Activated CD4-positive, alpha-beta T cell treated with anti-CD3 and anti-CD28 coated beads, Interleukin-2, Interleukin-4, amounts not matched to agents 100 ng/mL and 50 ng/mL, durations not matched to agents 16 hours and 8 hours (primary cell): ENCODE measurements at regions not wholly inside any gene's neighbourhood (a gene's known extent, or its start where the extent isn't known, plus 50 kb on each side); places are given as distances from the start of the nearest gene placed in this dataset.

Experiments
- DNase-seq: peaks from one replicate; pipeline ENCODE4 v3.0.0-alpha.2; 2020; ENCODE audit warnings: low spot score

DNA sequence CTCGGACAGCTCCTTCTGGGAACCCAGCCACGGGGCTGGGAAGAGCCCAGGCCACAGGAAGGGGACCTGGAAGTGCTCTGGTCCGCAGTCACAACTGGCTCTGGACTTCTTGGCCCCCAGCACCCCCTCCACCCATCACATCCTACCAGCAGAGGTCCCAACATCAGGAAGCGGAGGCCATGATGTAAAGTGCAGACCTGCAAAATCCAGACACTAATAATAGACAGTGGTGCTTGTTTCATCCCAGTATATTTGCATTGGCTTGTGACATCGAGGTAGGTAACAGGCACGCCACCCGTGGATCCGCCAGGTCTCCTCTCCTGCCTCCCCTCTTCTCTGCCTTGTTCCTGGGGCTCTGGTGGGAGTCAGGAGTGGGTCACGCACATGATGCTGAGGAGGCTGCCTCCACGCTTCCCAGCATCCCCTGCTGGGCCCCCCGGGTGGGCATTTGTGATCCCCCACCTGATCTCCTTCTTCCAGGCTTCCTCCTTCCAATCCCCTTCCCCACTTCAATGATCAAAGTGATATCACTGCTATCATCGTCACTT, 1454.0 kb downstream of the BRD1 start:
- no peak for DNase-seq

- DNase-seq = no peak
Measured at GRCh38 chr22:48372390-48372789, 1455.3 kb downstream of the BRD1 start.

GRCh38 chr22:48371391-48371790, 1456.3 kb downstream of the BRD1 start:
- DNase-seq = no peak

GRCh38 chr22:48370508-48371325, 1457.0 kb downstream of the BRD1 start:
- DNase-seq = no peak

DNA sequence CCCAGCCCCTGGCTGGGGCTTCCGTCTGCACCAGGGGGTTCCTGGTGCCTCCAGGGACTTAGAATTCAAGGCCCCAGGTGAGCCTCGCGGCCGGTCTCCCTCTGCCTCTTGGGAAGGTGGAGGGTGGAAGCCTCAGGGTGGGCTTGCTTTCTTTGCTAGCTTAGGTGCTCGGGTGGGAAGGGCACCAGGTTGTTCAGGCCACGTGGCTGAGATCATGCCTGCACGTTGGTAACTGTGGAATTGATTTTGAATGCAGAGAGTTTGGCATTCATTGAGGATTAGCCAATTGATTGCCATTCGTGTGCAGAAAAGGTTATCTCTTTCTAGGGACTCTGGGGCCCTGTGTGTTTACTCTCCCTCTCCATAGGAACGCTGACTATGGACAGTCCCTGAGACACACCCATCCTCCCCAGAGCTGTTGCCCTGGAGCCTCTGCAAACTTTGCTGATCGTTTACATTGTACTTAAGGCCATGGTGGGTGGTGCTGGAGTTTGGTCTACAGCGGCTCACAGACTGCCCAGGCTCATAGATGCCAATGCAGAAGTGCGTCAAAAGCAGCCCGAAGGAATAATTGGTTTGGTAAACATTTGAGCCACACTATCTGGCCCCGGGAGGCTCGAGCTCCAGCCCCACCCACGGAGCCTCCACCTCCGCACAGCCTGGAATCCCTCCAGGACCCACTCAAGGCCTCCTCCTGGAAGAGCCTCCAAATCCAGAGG, 1457.7 kb downstream of the BRD1 start:
- DNase-seq = no peak

- DNase-seq = no peak
Measured at GRCh38 chr22:48368975-48369525, 1458.6 kb downstream of the BRD1 start.

GRCh38 chr22:48367731-48368130, 1459.9 kb downstream of the BRD1 start:
- no peak for DNase-seq

DNA sequence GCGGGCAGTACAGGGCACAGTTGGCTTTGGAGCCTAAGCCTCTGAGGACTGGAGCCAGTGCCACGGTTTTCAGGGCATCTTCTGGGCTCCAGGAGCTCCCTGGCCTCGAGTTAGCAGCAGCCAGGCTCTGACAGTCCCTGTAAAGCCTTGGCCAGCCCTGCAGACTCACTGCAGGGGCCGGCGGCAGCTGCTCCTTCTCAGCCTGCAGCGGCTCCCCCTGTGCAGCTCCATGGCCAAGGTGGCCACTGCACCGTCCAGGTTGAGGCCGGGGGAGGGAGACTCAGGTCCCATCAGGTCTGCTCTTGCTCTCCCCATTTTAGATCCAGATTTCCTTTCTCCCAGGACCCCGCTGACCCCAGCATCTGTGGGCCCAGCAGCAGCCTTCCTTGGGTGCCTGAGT, 1461.1 kb downstream of the BRD1 start:
- no peak for DNase-seq

- DNase-seq = no peak
Measured at GRCh38 chr22:48366056-48366455, 1461.6 kb downstream of the BRD1 start.

GRCh38 chr22:48365386-48365785, 1462.3 kb downstream of the BRD1 start:
- DNase-seq = no peak

DNA sequence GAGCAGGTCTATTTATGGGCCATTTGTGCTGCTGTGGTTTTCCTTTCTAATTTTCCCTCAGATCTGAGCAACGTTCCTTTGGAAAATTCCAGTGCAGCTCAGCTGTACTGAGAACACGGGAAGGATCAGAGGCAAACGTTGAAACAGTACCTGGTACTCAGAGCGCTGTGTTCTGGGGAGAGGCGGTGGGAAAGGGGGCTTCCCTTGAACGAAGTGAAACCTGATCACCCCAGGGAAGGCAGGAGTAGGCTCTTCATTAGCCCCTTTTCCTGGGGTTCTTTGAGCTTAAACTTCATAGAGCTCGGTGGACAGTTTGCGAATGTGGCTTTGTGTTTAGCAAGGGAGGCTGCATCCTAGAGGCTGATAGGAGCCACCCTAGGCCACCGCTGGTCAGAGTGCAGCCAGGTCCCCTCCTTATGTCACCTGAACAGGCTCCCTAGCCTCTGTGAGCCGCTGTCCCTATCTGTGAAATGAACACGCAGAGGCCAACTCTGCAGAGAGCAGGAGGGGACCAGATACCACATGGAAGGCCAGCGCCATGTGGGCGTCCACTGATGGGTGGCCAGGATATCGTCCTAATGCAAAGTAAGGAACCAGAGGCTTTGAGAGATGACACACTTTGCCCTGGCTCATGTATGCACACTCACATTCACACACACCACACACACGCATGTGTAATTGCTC, 1464.8 kb downstream of the BRD1 start:
- no peak for DNase-seq

DNA sequence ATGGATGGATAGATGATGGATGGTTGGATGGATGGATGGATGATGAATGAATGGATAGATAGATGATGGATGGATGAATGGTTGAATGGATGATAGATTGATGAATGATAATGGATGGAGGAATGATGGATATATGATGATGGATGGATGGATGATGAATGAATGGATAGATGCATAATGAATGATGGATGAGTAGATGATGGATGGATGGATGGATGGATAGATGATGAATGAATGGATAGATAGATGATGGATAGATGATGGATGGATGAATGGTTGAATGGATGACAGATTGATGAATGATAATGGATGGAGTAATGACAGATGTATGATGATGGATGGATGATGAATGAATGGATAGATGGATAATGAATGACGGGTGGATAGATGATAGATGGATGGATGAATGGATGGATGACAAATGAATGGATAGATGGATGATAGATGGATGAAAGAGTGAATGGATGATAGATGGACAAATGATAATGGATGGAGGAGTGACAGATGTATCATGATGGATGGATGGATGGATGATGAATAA, 1466.5 kb downstream of the BRD1 start:
- no peak for DNase-seq

DNA sequence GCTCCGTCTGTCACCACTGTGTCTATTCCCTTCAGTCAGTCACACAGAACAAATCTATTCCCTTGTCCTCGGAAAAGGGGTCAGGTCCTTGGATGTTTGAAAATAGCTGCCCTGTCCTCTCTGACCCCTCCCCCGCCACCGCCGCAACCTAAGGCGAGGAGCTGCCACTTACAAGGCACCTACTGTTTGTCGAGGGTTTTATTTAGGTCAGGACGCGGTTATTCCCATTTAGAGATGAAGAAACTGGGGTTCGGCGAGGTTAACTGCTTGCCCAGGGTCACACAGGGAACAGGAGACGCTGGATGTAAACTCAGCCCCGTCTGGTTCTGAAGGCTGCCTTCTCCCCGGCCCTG, 1468.1 kb downstream of the BRD1 start:
- DNase-seq = no peak

DNA sequence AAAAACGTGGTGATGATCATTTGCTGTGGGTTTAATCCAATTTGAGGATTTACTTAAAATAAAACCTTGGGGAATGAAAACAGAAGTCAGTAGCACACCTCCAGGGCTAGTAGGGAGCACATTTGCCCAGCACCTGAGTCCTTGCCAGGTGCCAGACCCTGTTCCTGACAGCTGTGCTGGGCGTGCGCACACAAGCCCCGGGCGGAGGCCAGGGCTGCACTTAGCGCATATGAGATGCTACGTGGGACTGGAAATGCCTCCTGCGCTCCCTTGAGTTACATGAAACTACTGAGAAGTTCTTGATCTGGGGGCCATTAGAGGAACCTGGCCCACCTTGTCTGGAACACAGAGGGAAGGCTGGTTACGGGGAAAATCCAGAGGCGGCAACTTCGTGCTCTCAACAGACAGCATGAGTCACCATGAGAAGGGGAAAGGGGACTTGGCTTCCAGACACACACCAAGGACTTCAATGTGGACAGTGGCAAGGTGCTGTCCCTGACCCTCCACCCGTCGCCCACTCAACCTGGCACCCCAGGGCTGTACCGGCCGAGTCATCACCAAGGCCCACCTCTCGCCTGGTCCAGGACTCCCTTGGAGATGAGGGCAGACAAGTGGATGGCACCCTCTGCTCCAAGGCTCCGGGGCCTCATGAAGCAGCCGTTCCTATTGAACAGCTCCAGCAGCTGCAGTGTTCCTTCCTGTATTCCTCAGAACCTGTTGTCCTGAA, 1468.6 kb downstream of the BRD1 start:
- no peak for DNase-seq

DNA sequence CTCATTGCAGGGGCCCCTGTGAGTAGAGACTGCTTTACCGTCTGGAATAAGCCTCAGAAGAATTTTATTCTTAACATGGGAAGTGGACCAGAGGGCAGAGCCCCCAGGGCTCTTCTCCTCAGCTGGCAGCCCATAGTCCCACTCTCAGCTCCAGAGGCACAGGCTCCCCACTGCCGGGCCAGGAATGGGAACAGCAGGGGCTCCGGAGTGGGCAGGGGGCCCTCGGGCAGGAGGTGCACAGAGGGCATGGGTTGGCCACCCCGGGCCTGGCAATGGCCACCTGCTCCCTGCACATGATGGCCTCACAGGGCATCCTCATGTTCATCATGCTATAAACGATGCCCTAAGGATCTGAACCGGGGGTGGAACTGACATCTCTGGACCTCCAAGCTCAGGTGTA, 1469.7 kb downstream of the BRD1 start:
- no peak for DNase-seq

- DNase-seq = no peak
Measured at GRCh38 chr22:48357196-48357595, 1470.5 kb downstream of the BRD1 start.

DNA sequence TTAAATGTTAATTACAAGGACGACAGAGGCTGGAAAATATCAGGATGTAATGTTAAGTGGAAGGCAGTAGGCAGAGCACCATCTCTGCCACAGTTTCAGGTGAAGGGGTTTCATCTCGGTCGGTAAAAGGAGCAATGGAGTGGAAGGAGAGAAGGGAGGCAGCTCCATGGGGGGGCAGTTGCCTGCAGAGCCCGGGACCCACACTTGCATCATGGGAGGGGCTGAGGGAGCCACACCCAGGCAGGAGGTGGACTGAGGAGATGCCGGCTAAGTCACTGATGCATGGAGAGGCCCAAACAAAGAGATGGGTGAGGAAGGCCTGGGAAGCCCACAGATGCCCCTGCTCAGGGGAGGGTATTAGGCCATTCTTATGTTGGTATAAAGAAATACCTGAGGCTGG, 1470.9 kb downstream of the BRD1 start:
- no peak for DNase-seq

DNA sequence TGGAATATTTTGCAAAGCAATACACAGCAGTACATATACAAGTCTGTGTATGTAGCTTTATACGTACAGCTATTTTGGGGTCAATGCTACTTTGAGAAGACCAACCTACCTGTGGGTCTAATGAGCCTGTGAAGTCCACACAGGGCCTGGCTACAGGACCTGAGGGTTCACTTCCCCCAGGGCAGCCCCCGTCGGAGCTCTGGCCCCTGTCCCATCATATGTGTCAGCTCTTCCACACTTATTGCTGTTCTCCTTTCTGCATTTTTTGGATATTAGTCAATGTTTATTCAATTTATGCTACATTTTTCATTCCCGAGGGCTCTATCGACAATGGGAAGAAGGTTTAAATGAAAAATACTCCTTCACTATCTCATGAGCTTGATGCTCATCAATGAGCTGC, 1473.6 kb downstream of the BRD1 start:
- no peak for DNase-seq

- no peak for DNase-seq
Measured at GRCh38 chr22:48353116-48353947, 1474.3 kb downstream of the BRD1 start.

DNA sequence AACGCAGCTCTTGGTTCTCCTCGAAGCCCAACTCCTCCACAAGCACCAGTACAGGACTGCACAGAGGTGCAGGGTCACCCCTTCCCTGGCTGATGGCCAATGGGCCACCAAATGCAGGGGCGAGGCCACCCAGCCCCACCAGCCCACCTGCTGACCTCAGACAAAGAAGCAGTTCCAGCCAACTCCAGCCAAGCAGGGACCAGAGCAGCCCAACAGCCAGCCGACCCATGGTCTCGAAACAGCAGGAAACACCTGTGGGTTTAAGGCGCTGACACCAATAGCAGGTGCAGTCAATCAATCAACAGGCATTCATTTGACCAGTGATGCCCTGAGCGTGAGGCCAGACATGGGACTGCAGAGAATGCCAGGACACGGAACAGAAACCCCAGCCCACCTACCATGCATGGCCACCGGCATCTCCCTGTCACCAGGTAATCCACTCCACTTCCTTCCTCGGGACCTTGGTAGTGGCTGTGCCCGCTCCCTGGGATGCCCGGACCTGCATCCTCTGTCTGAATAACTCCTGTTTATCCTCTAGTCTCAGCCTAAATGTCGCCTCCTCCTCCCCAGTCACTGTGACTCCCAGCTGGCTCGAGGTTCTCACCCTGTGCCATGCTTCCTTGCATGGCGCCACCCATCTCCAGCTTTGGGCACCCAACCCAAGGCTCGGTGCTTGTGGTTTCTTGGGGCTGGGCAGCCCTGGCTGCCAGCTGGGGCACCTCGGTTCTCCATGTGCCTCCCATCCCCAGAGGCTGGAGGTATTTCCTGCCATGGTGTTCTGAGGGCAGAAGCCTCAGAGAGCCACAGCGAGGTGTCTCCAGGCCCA, 1475.4 kb downstream of the BRD1 start:
- no peak for DNase-seq
